ENCODE measurements at regions not wholly inside any gene's neighbourhood (a gene's known extent, or its start where the extent isn't known, plus 50 kb on each side); places are given as distances from the start of the nearest gene placed in this dataset.

GRCh38 chr2:193332941-193333340 lies 1138.2 kb upstream of the TMEFF2 start:
- CTCF ChIA-PET = no interaction called here
- H3K36me3 ChIP-seq (ENCODE audit: control insufficient read depth in 2 of 2, insufficient read depth in 1 of 2, low read length in 2 of 2) = no peaks in the 10 kb centered on the region
- H3K27ac ChIP-seq (ENCODE audit: extremely low read depth, low read depth, low read length) = no peak overlapping the region
- POLR2A ChIA-PET = no interaction called here
- H3K9me3 ChIP-seq (ENCODE audit: control insufficient read depth, insufficient read depth, low read depth, low read length) = no peaks in the 10 kb centered on the region
- H3K4me1 ChIP-seq (ENCODE audit: control insufficient read depth, insufficient read depth, low read length) = no peaks in the 10 kb centered on the region
- H3K4me3 ChIP-seq (ENCODE audit: low read depth, low read length) = no peak overlapping the region
- TF ChIP-seq ZNF596 (tag by site-specific recombination; IDR thresholded peaks at IDR 0.05) (no peak), ZBTB48 (tag by site-specific recombination; IDR thresholded peaks at IDR 0.05) (no peak), ZBTB10 (tag by site-specific recombination; IDR thresholded peaks at IDR 0.05) (no peak), ZNF184 (tag by site-specific recombination; IDR thresholded peaks at IDR 0.05) (no peak), ZBTB8A (tag by site-specific recombination; IDR thresholded peaks at IDR 0.05) (no peak), SCRT2 (tag by site-specific recombination; IDR thresholded peaks at IDR 0.05) (no peak), ZNF24 (tag by site-specific recombination; IDR thresholded peaks at IDR 0.05) (no peak), ZFP69B (tag by site-specific recombination; IDR thresholded peaks at IDR 0.05) (no peak), ZNF169 (tag by site-specific recombination; IDR thresholded peaks at IDR 0.05) (no peak), ZNF311 (tag by site-specific recombination; IDR thresholded peaks at IDR 0.05; ENCODE audit: borderline replicate concordance) (no peak), SALL2 (tag by site-specific recombination; IDR thresholded peaks at IDR 0.05; ENCODE audit: borderline replicate concordance) (no peak), ZNF658 (tag by site-specific recombination; IDR thresholded peaks at IDR 0.05) (no peak)

GRCh38 chr2:193331676-193332075 lies 1136.9 kb upstream of the TMEFF2 start:
- Histone ChIP-seq H3K4me3 (ENCODE audit: low read depth, low read length) (no peak overlapping the region), H3K27ac (ENCODE audit: extremely low read depth, low read depth, low read length) (no peak overlapping the region), H3K9me3 (ENCODE audit: control insufficient read depth, insufficient read depth, low read depth, low read length) (no peaks in the 10 kb centered on the region), H3K36me3 (ENCODE audit: control insufficient read depth in 2 of 2, insufficient read depth in 1 of 2, low read length in 2 of 2) (no peaks in the 10 kb centered on the region), H3K4me1 (ENCODE audit: control insufficient read depth, insufficient read depth, low read length) (no peaks in the 10 kb centered on the region)
- CTCF ChIA-PET = no interaction called here
- POLR2A ChIA-PET = no interaction called here
- TF ChIP-seq ZNF10 (tag by site-specific recombination; IDR thresholded peaks at IDR 0.05) (no peak), ZNF571 (tag by site-specific recombination; IDR thresholded peaks at IDR 0.05) (no peak), ZIC2 (tag by site-specific recombination; IDR thresholded peaks at IDR 0.05) (no peak), ZNF48 (tag by site-specific recombination; IDR thresholded peaks at IDR 0.05) (no peak), ZNF704 (tag by site-specific recombination; IDR thresholded peaks at IDR 0.05) (no peak), ATF2 (tag by site-specific recombination; IDR thresholded peaks at IDR 0.05; ENCODE audit: low read depth) (no peak), SP2 (tag by site-specific recombination; IDR thresholded peaks at IDR 0.05) (no peak), ZFP37 (tag by site-specific recombination; IDR thresholded peaks at IDR 0.05) (no peak), ZNF37A (tag by site-specific recombination; IDR thresholded peaks at IDR 0.05) (no peak), ZNF626 (tag by site-specific recombination; IDR thresholded peaks at IDR 0.05) (no peak), ZNF473 (tag by site-specific recombination; IDR thresholded peaks at IDR 0.05) (no peak), ZNF747 (tag by site-specific recombination; IDR thresholded peaks at IDR 0.05) (no peak), ZNF600 (tag by site-specific recombination; IDR thresholded peaks at IDR 0.05) (no peak), ZNF549 (tag by site-specific recombination; IDR thresholded peaks at IDR 0.05) (no peak), ZNF791 (tag by site-specific recombination; IDR thresholded peaks at IDR 0.05) (no peak)
